ENCODE measurements at regions not wholly inside any gene's neighbourhood (a gene's known extent, or its start where the extent isn't known, plus 50 kb on each side); places are given as distances from the start of the nearest gene placed in this dataset.

- H2AK9ac ChIP-seq (replicated peaks; ENCODE audit: low read depth, low read length, poor library complexity), result no peak overlapping the region
- H3K9me3 ChIP-seq (ENCODE audit: control insufficient read depth, insufficient read depth, low read length), result no peaks in the 10 kb centered on the region
- no peak overlapping the region for H3K4me2 ChIP-seq (ENCODE audit: low read depth, low read length)
- no peaks in the 10 kb centered on the region for H3K27me3 ChIP-seq (ENCODE audit: control insufficient read depth, insufficient read depth, low read length)
- dilution Hi-C loops (cut with HindIII; ENCODE audit: low sequenced_read_pairs, unreplicated experiment) (no loop called here), in situ Hi-C loops (cut with MboI; ENCODE audit: low sequenced_read_pairs) (no loop called here), intact Hi-C loops (cut with micrococcal nuclease) (no loop called here)
- H2BK15ac ChIP-seq (ENCODE audit: low read depth, low read length), result no peak overlapping the region
- no peak overlapping the region for H2BK20ac ChIP-seq (ENCODE audit: low read depth, low read length)
- TF ChIP-seq CEBPB (IDR thresholded peaks at IDR 0.05; ENCODE audit: low read depth, low read length) (no peak), FOS (IDR thresholded peaks at IDR 0.05; ENCODE audit: low read depth, low read length) (no peak)
- H2BK120ac ChIP-seq (ENCODE audit: low read depth, low read length), result no peak overlapping the region
- POLR2A ChIA-PET (ENCODE audit: unreplicated experiment), result no interaction called here
- no peak overlapping the region for H4K8ac ChIP-seq (ENCODE audit: low read depth in 2 of 2, low read length in 2 of 2)
- no peak overlapping the region for H3K56ac ChIP-seq (ENCODE audit: extremely low read depth, insufficient read depth, low read length)
- no peak overlapping the region for H3K27ac ChIP-seq (ENCODE audit: insufficient read depth, low read length)
- DNase-seq (peak; percentile 60), ATAC-seq (ENCODE audit: low read depth) (peak; percentile 44; the same call in 1 of the 2 replicates)
- H4K5ac ChIP-seq (ENCODE audit: low read depth, low read length), result no peak overlapping the region
- H3K4ac ChIP-seq (ENCODE audit: low read depth, low read length), result no peak overlapping the region
- WGBS, 2 experiments (ENCODE audit: extremely low coverage in 2 of 2, insufficient read length in 1 of 2), result no CpG with 5 or more reads among the region's 3 CpGs
- no peak overlapping the region for H2AK5ac ChIP-seq (ENCODE audit: low read depth, low read length)
- H3K18ac ChIP-seq (ENCODE audit: low read depth, low read length), result no peak overlapping the region
- BruUV-seq (replicated peaks), result no TSS peak
- H3K4me3 ChIP-seq (ENCODE audit: insufficient read depth, low read depth, low read length), result no peak overlapping the region
- H3K23ac ChIP-seq (ENCODE audit: low read depth, low read length), result no peak overlapping the region
- peaks cover 2% of the 10 kb centered on the region; the same call in 1 of the 2 replicates for H3K4me1 ChIP-seq (ENCODE audit: control insufficient read depth, insufficient read depth, low read length)
- H2AFZ ChIP-seq (replicated peaks; ENCODE audit: low read length, poor library complexity), result peak overlapping the region; percentile 47
- no peak overlapping the region for H3K14ac ChIP-seq (replicated peaks; ENCODE audit: low read depth, low read length)
- no peak overlapping the region for H4K91ac ChIP-seq (ENCODE audit: insufficient read depth, low read depth, low read length)
- CTCF ChIA-PET, result interaction anchor here (1.2 to 1.5 kb wide), 2 partner anchors 12 to 13 kb away, joined by 3 to 4 read pairs; no protein-coding TSS in a partner anchor
- H4K20me1 ChIP-seq (ENCODE audit: insufficient read depth, low read length), result no peaks in the 10 kb centered on the region
- peak overlapping the region; percentile 36 for H2BK5ac ChIP-seq (ENCODE audit: low read depth, low read length, poor library complexity, severe bottlenecking)
- no peaks in the 10 kb centered on the region for H3K36me3 ChIP-seq (ENCODE audit: control insufficient read depth, insufficient read depth, low read length)
- H3K9me1 ChIP-seq (ENCODE audit: insufficient read depth, low read length), result no peaks in the 10 kb centered on the region
- H3K79me1 ChIP-seq (ENCODE audit: low read depth in 1 of 2, low read length in 2 of 2), result no peaks in the 10 kb centered on the region
- no peak overlapping the region for H3K9ac ChIP-seq (ENCODE audit: low read depth, low read length)
These were observed 417.1 kb upstream of the CDH11 start for GRCh38 chr16:65538976-65539375.
